ENCODE measurements at regions not wholly inside any gene's neighbourhood (a gene's known extent, or its start where the extent isn't known, plus 50 kb on each side); places are given as distances from the start of the nearest gene placed in this dataset.

DNA sequence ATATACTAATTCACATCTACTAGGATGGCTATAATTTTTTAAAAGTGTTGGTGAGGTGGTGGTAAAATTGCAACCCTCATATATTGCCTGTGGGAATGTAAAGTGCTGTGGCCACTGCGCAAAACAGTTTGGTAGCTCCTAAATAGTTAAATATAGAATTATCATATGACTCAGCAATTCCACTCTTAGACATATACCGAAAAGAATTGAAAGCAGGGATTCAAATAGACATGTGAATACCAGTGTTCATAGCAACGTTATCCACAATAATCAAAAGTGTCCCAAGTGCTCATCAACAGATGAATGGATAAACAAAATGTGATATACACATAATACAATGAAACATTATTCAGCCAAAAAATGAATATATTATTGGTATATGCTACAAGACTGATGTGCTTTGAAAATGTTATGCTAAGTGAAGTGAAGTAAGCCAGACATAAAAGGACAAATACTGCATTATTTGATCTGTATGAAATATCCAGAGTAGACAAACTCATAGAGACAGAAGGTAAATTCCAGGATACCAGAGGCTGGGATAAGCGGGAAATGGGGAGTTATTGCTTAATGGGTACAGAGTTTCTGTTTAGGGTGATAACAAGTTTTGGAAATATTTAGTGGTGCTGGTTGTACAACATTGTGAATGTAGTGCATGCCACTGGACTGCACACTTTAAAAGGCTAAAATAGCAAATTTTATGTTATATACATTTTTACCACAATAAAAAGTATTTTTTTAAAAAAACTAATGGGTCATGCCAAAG lies 342.5 kb downstream of the SEC16B start:
- TF ChIP-seq, protein P1, sequence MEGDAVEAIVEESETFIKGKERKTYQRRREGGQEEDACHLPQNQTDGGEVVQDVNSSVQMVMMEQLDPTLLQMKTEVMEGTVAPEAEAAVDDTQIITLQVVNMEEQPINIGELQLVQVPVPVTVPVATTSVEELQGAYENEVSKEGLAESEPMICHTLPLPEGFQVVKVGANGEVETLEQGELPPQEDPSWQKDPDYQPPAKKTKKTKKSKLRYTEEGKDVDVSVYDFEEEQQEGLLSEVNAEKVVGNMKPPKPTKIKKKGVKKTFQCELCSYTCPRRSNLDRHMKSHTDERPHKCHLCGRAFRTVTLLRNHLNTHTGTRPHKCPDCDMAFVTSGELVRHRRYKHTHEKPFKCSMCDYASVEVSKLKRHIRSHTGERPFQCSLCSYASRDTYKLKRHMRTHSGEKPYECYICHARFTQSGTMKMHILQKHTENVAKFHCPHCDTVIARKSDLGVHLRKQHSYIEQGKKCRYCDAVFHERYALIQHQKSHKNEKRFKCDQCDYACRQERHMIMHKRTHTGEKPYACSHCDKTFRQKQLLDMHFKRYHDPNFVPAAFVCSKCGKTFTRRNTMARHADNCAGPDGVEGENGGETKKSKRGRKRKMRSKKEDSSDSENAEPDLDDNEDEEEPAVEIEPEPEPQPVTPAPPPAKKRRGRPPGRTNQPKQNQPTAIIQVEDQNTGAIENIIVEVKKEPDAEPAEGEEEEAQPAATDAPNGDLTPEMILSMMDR (IDR thresholded peaks at IDR 0.05), result no peak
- TF ChIP-seq POLR2AphosphoS5 (IDR thresholded peaks at IDR 0.05), result no peak
- no peak for TF ChIP-seq POLR2A (IDR thresholded peaks at IDR 0.05)

Data from breast epithelium (tissue), 3 donors.